ENCODE measurements at regions not wholly inside any gene's neighbourhood (a gene's known extent, or its start where the extent isn't known, plus 50 kb on each side); places are given as distances from the start of the nearest gene placed in this dataset.

- no peak for TF ChIP-seq CTCF (IDR thresholded peaks at IDR 0.05; ENCODE audit: low read depth, low read length)
- no peak for DNase-seq (ENCODE audit: low read depth, low spot score)
- ChIA-PET POLR2A (no interaction called here), CTCF (interaction anchor here (1.1 kb wide), 1 partner anchor 53 kb away, joined by 3 read pairs; no protein-coding TSS in a partner anchor)
- Histone ChIP-seq H3K4me3 (ENCODE audit: low read depth, low read length) (no peak overlapping the region), H3K27me3 (ENCODE audit: control insufficient read depth, insufficient read depth, low read length) (no peaks in the 10 kb centered on the region), H3K27ac (ENCODE audit: low read depth, low read length) (no peak overlapping the region), H3K9me3 (ENCODE audit: control insufficient read depth, insufficient read depth, low read length) (no peaks in the 10 kb centered on the region)
Measured at GRCh38 chr7:16025696-16026095, 339.2 kb upstream of the MEOX2 start.

- H3K27ac ChIP-seq (ENCODE audit: low read depth, low read length) = no peak overlapping the region
- no peaks in the 10 kb centered on the region for H3K27me3 ChIP-seq (ENCODE audit: control insufficient read depth, insufficient read depth, low read length)
- ChIA-PET CTCF (interaction anchor here (0.7 kb wide), 1 partner anchor 122 kb away, joined by 3 read pairs; no protein-coding TSS in a partner anchor), POLR2A (no interaction called here)
- H3K4me3 ChIP-seq (ENCODE audit: low read depth, low read length) = no peak overlapping the region
- no peak for DNase-seq (ENCODE audit: low read depth, low spot score)
- no peaks in the 10 kb centered on the region for H3K9me3 ChIP-seq (ENCODE audit: control insufficient read depth, insufficient read depth, low read length)
- no peak for TF ChIP-seq CTCF (IDR thresholded peaks at IDR 0.05; ENCODE audit: low read depth, low read length)
Measured at GRCh38 chr7:16023503-16023902, 337.0 kb upstream of the MEOX2 start.

DNA sequence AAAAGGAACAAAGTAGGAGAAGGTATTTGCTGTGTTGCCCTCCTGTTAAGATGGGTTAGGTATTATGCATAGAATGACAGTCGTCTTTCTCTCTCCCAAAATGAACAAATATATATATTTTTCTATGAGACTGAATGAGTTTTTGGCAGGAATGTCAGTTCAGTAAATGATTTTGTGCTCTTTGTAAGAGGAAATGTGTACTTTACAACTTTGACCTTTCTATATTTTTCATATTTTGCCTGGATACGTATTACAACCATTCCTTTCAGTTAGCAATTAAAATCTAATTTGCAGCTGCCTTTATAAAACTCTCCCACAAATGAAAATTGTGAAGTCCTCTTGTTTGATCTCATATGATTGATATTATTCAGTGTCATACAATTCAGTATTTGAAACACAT, 336.6 kb upstream of the MEOX2 start:
- no peak for DNase-seq (ENCODE audit: low read depth, low spot score)
- no peak for TF ChIP-seq CTCF (IDR thresholded peaks at IDR 0.05; ENCODE audit: low read depth, low read length)
- CTCF ChIA-PET = interaction anchor here (0.7 kb wide), 1 partner anchor 122 kb away, joined by 3 read pairs; no protein-coding TSS in a partner anchor
- POLR2A ChIA-PET = no interaction called here
- Histone ChIP-seq H3K9me3 (ENCODE audit: control insufficient read depth, insufficient read depth, low read length) (no peaks in the 10 kb centered on the region), H3K4me3 (ENCODE audit: low read depth, low read length) (no peak overlapping the region), H3K27me3 (ENCODE audit: control insufficient read depth, insufficient read depth, low read length) (no peaks in the 10 kb centered on the region), H3K27ac (ENCODE audit: low read depth, low read length) (no peak overlapping the region)

DNA sequence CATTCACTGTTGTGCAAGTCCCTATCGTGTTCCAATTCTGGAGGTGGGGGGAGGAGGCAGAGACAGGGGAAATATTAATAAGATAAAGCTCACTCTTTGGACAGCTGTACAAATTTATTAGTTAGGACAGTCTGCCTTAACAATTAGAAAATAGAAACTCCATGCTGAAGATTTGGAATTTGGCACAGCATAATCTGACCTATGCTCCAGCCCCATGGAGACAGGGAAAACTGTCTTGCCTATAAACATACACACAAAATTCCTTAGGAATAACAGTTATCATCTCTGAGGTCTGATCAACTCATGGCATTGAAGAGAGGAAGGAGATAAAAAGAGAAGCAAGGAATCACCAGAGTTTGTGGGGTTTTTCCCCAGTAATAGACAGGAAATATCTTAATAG, 335.4 kb upstream of the MEOX2 start:
- Histone ChIP-seq H3K27ac (ENCODE audit: low read depth, low read length) (no peak overlapping the region), H3K4me3 (ENCODE audit: low read depth, low read length) (no peak overlapping the region), H3K27me3 (ENCODE audit: control insufficient read depth, insufficient read depth, low read length) (no peaks in the 10 kb centered on the region), H3K9me3 (ENCODE audit: control insufficient read depth, insufficient read depth, low read length) (no peaks in the 10 kb centered on the region)
- CTCF ChIA-PET = no interaction called here
- no peak for DNase-seq (ENCODE audit: low read depth, low spot score)
- TF ChIP-seq CTCF (IDR thresholded peaks at IDR 0.05; ENCODE audit: low read depth, low read length) = no peak
- POLR2A ChIA-PET = no interaction called here

DNA sequence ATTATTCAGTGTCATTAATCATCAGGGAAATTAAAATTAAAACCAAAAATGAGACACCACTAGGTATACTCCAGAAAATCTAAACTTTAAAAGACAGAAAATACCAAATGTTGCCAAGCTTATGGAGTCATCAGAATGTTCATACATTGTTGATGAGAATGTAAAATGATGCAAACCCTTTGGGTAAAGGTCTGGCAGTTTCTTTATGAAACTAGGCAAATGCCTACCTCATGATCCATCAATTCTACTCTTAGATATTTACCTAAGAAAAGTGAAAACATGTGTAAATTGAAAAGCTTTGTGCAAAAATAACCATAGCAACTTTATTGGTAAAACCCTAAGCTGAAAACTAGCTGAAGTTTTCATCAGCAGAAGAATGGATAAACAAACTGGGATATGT, 329.5 kb upstream of the MEOX2 start:
- Histone ChIP-seq H3K4me3 (ENCODE audit: low read depth, low read length) (no peak overlapping the region), H3K27ac (ENCODE audit: low read depth, low read length) (no peak overlapping the region), H3K27me3 (ENCODE audit: control insufficient read depth, insufficient read depth, low read length) (no peaks in the 10 kb centered on the region), H3K9me3 (ENCODE audit: control insufficient read depth, insufficient read depth, low read length) (no peaks in the 10 kb centered on the region)
- no peak for TF ChIP-seq CTCF (IDR thresholded peaks at IDR 0.05; ENCODE audit: low read depth, low read length)
- DNase-seq (ENCODE audit: low read depth, low spot score) = no peak
- POLR2A ChIA-PET = no interaction called here
- CTCF ChIA-PET = interaction anchor here (0.5 to 0.7 kb wide), 2 partner anchors 12 to 50 kb away, joined by 3 read pairs; no protein-coding TSS in a partner anchor

All from AG04450 (cell line).